ENCODE measurements at regions not wholly inside any gene's neighbourhood (a gene's known extent, or its start where the extent isn't known, plus 50 kb on each side); places are given as distances from the start of the nearest gene placed in this dataset.

DNA sequence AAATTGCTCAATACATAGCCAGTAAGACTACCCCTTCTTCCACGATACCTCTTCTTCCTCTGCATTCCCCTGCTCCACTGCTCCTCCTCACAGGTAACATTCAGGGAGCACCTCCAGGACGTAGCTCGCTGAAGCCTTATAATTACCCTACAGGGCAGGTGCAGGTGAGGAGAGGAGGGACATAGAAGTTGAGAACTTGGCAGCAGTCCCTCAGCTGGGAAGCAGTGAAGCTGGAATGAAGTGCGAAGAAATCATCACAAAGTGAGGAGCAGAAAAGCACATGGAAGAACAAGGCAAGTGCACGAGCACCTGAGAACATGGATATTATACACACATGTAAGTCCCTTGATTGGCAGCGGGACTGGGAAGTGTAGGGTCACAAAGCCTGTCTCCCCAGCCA is 118.2 kb downstream of the HSD17B3 start:
- Histone ChIP-seq H3K4me3 (no peak overlapping the region), H3K27ac (no peak overlapping the region)
- DNase-seq (ENCODE audit: low spot score) = no peak
- TF ChIP-seq, protein P1, sequence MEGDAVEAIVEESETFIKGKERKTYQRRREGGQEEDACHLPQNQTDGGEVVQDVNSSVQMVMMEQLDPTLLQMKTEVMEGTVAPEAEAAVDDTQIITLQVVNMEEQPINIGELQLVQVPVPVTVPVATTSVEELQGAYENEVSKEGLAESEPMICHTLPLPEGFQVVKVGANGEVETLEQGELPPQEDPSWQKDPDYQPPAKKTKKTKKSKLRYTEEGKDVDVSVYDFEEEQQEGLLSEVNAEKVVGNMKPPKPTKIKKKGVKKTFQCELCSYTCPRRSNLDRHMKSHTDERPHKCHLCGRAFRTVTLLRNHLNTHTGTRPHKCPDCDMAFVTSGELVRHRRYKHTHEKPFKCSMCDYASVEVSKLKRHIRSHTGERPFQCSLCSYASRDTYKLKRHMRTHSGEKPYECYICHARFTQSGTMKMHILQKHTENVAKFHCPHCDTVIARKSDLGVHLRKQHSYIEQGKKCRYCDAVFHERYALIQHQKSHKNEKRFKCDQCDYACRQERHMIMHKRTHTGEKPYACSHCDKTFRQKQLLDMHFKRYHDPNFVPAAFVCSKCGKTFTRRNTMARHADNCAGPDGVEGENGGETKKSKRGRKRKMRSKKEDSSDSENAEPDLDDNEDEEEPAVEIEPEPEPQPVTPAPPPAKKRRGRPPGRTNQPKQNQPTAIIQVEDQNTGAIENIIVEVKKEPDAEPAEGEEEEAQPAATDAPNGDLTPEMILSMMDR (IDR thresholded peaks at IDR 0.05) = no peak

DNA sequence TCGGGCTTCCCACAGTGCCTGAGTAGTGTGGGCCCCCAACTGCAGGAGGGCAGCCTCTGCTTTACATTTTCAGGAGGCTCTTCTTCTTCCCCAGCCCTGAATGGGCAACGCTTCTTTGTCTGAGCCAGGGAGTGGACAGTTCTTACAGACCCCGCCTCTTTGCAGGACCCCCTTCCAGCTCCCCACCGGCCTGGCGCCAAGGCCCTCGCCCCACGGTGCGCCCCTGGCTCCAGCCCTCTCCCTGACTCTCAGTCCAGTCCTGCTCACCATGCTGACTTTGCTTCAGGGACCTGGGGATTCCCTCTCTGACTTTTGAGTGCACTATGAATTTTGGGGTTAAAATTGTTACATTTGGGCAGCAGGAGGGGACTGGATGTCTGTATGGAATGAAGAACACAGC is 123.8 kb downstream of the HSD17B3 start:
- Histone ChIP-seq H3K27ac (no peak overlapping the region), H3K4me3 (no peak overlapping the region)
- DNase-seq (ENCODE audit: low spot score) = no peak
- TF ChIP-seq, protein P1 (IDR thresholded peaks at IDR 0.05) = no peak

DNA sequence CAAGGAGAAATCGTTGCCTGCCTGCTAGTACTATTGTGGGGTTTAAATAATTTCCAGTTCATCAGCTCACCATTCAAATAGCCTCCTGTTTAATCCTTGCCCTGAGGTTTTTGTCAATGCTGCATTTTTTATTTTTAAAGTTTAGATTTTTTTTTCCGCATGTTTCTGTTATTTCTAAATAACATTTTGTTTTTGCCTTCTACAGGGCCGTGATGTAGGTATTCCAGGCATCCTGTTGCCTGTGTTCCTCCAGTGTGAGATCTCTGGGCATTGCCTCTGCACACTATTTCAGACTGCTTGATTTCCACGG is 124.3 kb downstream of the HSD17B3 start:
- no peak for DNase-seq (ENCODE audit: low spot score)
- Histone ChIP-seq H3K27ac (no peak overlapping the region), H3K4me3 (no peak overlapping the region)
- TF ChIP-seq, protein P1 (IDR thresholded peaks at IDR 0.05) = no peak

DNA sequence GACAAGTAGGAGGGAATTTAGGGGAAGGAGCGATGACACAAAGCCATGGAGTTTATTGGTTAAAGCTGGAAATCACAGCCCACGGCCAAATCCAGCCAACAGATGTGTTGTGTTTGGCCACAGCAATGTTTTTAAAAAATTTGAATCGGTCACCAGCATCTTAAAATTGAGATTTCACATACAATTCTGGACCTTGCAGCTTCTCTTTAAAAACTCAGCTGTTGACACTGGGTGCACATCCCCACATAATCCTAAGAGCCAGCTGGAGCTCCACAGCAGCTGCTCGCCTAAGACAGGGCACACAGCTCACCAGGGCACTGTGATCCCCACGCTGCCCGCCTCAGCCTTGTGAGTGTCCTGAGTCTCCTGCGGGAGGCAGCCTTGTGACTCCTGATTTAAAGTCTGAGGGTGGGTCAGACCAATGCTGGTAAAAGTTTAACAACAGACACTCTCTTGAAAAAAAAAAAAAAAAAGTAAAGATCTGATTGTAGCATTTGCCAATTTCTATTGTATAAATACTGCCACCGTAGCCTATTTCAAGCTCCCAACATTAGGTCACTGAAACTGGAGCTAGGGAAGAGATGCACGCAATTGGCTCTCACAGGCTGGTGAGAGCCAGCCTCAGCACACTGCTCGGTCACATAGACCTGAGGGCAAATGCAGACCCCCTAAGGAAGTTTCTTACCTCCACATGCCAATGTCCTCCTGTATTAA is 124.8 kb downstream of the HSD17B3 start:
- H3K27ac ChIP-seq = no peak overlapping the region
- H3K4me3 ChIP-seq = peak overlapping the region; percentile 34
- TF ChIP-seq, protein P1 (IDR thresholded peaks at IDR 0.05) = no peak
- no peak for DNase-seq (ENCODE audit: low spot score)

DNA sequence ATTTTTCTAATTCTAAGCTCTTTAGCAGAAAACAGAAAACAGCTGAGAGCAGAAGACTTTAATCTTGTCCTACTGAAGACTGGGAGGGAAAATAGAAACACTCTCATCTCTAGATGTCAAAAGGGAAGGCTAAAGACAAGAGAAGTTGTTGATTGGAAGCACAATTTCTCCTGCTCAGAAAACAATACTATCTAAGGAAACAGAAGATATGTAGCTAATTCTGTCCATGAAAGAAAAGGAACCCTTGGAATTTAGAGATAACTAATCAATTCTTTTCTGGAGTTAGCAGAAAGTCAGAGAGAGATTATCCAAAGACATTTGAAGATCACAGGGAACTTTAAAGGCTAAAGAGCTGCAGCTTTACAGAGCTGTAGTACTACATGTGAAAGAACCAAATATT is 126.2 kb downstream of the HSD17B3 start:
- TF ChIP-seq, protein P1 (IDR thresholded peaks at IDR 0.05) = no peak
- no peak overlapping the region for H3K4me3 ChIP-seq
- DNase-seq (ENCODE audit: low spot score) = no peak
- no peak overlapping the region for H3K27ac ChIP-seq

DNA sequence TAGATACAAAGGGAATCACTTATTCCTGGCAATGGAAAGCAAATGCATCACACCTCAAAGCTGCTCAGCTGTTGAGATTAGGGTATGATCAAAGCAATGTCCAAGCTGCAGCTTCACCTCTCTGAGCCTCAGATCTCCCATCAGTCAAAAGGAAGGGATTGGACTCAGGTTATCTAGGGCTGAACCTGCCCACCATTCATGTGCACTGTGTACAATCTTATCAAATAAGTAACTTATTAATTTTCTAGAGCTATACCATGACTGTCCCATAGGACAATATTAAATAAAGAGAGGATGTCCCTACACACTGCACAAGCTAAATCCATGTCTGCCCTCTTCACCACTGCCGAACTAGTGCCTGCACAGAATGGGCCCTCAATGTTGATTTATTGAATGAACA is 127.0 kb downstream of the HSD17B3 start:
- H3K27ac ChIP-seq = no peak overlapping the region
- TF ChIP-seq, protein P1 (IDR thresholded peaks at IDR 0.05) = no peak
- DNase-seq (ENCODE audit: low spot score) = no peak
- H3K4me3 ChIP-seq = no peak overlapping the region

DNA sequence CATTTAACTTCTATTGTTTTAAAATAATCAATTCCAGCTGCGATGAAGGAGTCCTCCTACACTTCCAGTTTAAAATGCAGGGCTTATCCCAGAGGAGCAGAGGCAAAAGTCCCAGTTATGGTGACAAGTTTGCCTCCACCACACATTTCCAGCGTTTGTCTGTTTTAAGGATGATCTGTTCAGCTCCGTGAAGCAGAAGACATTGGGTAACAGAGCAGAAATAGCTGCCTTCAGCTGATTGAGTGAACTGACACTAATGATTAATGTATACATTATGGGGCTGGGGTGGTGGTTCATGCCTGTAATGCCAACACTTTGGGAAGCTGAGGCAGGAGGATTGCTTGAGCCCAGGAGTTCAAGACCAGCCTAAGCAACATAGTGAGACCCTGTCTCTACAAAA is 127.6 kb downstream of the HSD17B3 start:
- no peak overlapping the region for H3K27ac ChIP-seq
- TF ChIP-seq, protein P1 (IDR thresholded peaks at IDR 0.05) = no peak
- DNase-seq (ENCODE audit: low spot score) = no peak
- H3K4me3 ChIP-seq = no peak overlapping the region
